D341Med (cell line): ENCODE measurements at regions not wholly inside any gene's neighbourhood (a gene's known extent, or its start where the extent isn't known, plus 50 kb on each side); places are given as distances from the start of the nearest gene placed in this dataset.

Source experiments
- DNase-seq: peaks from one replicate; pipeline ENCODE4 v3.0.0; 2012; ENCODE audit warnings: low spot score

- DNase-seq = peak; percentile 77
Observed at GRCh38 chr21:27700974-27701614, 734.2 kb upstream of the ADAMTS5 start.

GRCh38 chr21:27695246-27695645 lies 728.4 kb upstream of the ADAMTS5 start:
- no peak for DNase-seq

GRCh38 chr21:27694667-27695066 lies 727.8 kb upstream of the ADAMTS5 start:
- DNase-seq = no peak

- DNase-seq = no peak
Observed at GRCh38 chr21:27693376-27693775, 726.5 kb upstream of the ADAMTS5 start.

GRCh38 chr21:27691516-27691915 lies 724.6 kb upstream of the ADAMTS5 start:
- DNase-seq = no peak

GRCh38 chr21:27691006-27691405 lies 724.1 kb upstream of the ADAMTS5 start:
- no peak for DNase-seq

- DNase-seq = no peak
Observed at GRCh38 chr21:27690426-27690825, 723.5 kb upstream of the ADAMTS5 start.

GRCh38 chr21:27688773-27689172 lies 721.9 kb upstream of the ADAMTS5 start:
- DNase-seq = no peak

- no peak for DNase-seq
Observed at GRCh38 chr21:27683292-27683691, 716.4 kb upstream of the ADAMTS5 start.

- DNase-seq = no peak
Observed at GRCh38 chr21:27681841-27682240, 715.0 kb upstream of the ADAMTS5 start.

- no peak for DNase-seq
Observed at GRCh38 chr21:27681038-27681437, 714.1 kb upstream of the ADAMTS5 start.

GRCh38 chr21:27680181-27680580 lies 713.3 kb upstream of the ADAMTS5 start:
- DNase-seq = no peak

GRCh38 chr21:27678511-27678910 lies 711.6 kb upstream of the ADAMTS5 start:
- DNase-seq = no peak

GRCh38 chr21:27677546-27677945 lies 710.7 kb upstream of the ADAMTS5 start:
- DNase-seq = no peak

- no peak for DNase-seq
Observed at GRCh38 chr21:27675306-27675705, 708.4 kb upstream of the ADAMTS5 start.

- DNase-seq = no peak
Observed at GRCh38 chr21:27674041-27674615, 707.2 kb upstream of the ADAMTS5 start.

GRCh38 chr21:27673581-27673980 lies 706.7 kb upstream of the ADAMTS5 start:
- no peak for DNase-seq

- no peak for DNase-seq
Observed at GRCh38 chr21:27671207-27671606, 704.3 kb upstream of the ADAMTS5 start.

- no peak for DNase-seq
Observed at GRCh38 chr21:27653481-27653880, 686.6 kb upstream of the ADAMTS5 start.

- no peak for DNase-seq
Observed at GRCh38 chr21:27649762-27650161, 682.9 kb upstream of the ADAMTS5 start.

- no peak for DNase-seq
Observed at GRCh38 chr21:27649323-27649722, 682.4 kb upstream of the ADAMTS5 start.

- DNase-seq = no peak
Observed at GRCh38 chr21:27648560-27648959, 681.7 kb upstream of the ADAMTS5 start.

- DNase-seq = no peak
Observed at GRCh38 chr21:27647921-27648320, 681.0 kb upstream of the ADAMTS5 start.

- no peak for DNase-seq
Observed at GRCh38 chr21:27647401-27647800, 680.5 kb upstream of the ADAMTS5 start.
